ENCODE measurements at regions not wholly inside any gene's neighbourhood (a gene's known extent, or its start where the extent isn't known, plus 50 kb on each side); places are given as distances from the start of the nearest gene placed in this dataset.
"Not testable (repeated sequence)": the region's sequence is repeated elsewhere in the genome, so short reads cannot be mapped to it uniquely, and the experiment has no call there.

DNA sequence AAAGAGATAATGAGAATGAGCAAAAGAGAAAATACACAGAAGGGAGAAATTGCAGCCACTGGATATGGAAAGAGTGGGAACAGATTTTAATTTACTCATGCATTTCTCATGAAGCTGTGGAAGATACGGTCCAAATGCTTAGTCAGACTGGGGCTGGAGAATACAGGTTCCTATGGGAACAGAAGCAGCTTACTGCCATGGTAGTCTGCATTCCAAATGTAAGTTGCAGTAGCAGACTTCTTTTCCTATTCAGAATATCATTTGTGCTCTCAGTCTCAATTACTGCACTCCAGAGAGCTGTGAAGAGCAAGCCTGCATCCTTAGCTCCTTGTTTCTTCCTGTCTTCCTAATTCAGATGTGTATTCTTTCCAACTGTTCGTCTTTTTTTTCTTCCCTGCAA, 190.8 kb upstream of the TMEM196 start:
- DNase-seq (ENCODE audit: low read depth in 2 of 2), result peak; percentile 75

GRCh38 chr7:19963695-19964094, 190.3 kb upstream of the TMEM196 start:
- TF ChIP-seq, protein P1, sequence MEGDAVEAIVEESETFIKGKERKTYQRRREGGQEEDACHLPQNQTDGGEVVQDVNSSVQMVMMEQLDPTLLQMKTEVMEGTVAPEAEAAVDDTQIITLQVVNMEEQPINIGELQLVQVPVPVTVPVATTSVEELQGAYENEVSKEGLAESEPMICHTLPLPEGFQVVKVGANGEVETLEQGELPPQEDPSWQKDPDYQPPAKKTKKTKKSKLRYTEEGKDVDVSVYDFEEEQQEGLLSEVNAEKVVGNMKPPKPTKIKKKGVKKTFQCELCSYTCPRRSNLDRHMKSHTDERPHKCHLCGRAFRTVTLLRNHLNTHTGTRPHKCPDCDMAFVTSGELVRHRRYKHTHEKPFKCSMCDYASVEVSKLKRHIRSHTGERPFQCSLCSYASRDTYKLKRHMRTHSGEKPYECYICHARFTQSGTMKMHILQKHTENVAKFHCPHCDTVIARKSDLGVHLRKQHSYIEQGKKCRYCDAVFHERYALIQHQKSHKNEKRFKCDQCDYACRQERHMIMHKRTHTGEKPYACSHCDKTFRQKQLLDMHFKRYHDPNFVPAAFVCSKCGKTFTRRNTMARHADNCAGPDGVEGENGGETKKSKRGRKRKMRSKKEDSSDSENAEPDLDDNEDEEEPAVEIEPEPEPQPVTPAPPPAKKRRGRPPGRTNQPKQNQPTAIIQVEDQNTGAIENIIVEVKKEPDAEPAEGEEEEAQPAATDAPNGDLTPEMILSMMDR (IDR thresholded peaks at IDR 0.05; ENCODE audit: low read depth, low read length), result no peak
- DNase-seq (ENCODE audit: low read depth in 2 of 2), result peak; percentile 19 to 29
- no peak overlapping the region for H3K4me3 ChIP-seq (replicated peaks in 1 of 2; ENCODE audit: low read depth in 2 of 2, low read length in 2 of 2)

More for the DNA sequence above, 190.8 kb upstream of the TMEM196 start:
- TF ChIP-seq, protein P1 (IDR thresholded peaks at IDR 0.05; ENCODE audit: low read depth, low read length), result no peak
- H3K4me3 ChIP-seq (replicated peaks in 1 of 2; ENCODE audit: low read depth in 2 of 2, low read length in 2 of 2), result no peak overlapping the region

GRCh38 chr7:19958309-19958896, 185.0 kb upstream of the TMEM196 start:
- peak; percentile 90 to 97 for DNase-seq (ENCODE audit: low read depth in 2 of 2)
- no peak overlapping the region for H3K4me3 ChIP-seq (replicated peaks in 1 of 2; ENCODE audit: low read depth in 2 of 2, low read length in 2 of 2)
- TF ChIP-seq, protein P1 (IDR thresholded peaks at IDR 0.05; ENCODE audit: low read depth, low read length), result no peak

- peak; percentile 32 to 63 for DNase-seq (ENCODE audit: low read depth in 2 of 2)
- no peak overlapping the region for H3K4me3 ChIP-seq (replicated peaks in 1 of 2; ENCODE audit: low read depth in 2 of 2, low read length in 2 of 2)
- TF ChIP-seq, protein P1 (IDR thresholded peaks at IDR 0.05; ENCODE audit: low read depth, low read length), result no peak
Observed at GRCh38 chr7:19957664-19958063, 184.2 kb upstream of the TMEM196 start.

GRCh38 chr7:19954166-19954565, 180.7 kb upstream of the TMEM196 start:
- DNase-seq (ENCODE audit: low read depth in 2 of 2); H3K4me3 ChIP-seq (replicated peaks in 1 of 2; ENCODE audit: low read depth in 2 of 2, low read length in 2 of 2): not testable (repeated sequence)

GRCh38 chr7:19953411-19953810, 180.0 kb upstream of the TMEM196 start:
- H3K4me3 ChIP-seq (replicated peaks in 1 of 2; ENCODE audit: low read depth in 2 of 2, low read length in 2 of 2); DNase-seq (ENCODE audit: low read depth in 2 of 2): not testable (repeated sequence)

- DNase-seq (ENCODE audit: low read depth in 2 of 2), result no peak
- TF ChIP-seq, protein P1 (IDR thresholded peaks at IDR 0.05; ENCODE audit: low read depth, low read length), result no peak
- no peak overlapping the region for H3K4me3 ChIP-seq (replicated peaks in 1 of 2; ENCODE audit: low read depth in 2 of 2, low read length in 2 of 2)
Observed at GRCh38 chr7:19948160-19948559, 174.7 kb upstream of the TMEM196 start.

Data from cardiac fibroblast (primary cell).